GM18870 (cell line): ENCODE measurements at regions not wholly inside any gene's neighbourhood (a gene's known extent, or its start where the extent isn't known, plus 50 kb on each side); places are given as distances from the start of the nearest gene placed in this dataset.

Experiments
- ATAC-seq: cut with Tn5 transposase; IDR thresholded peaks from one replicate; pipeline ENCODE4 v1.9.1; 2021; ENCODE audit warnings: moderate library complexity; ENCODE audit not compliant: unreplicated experiment

GRCh38 chr11:116698080-116698479 lies 74.7 kb downstream of the BUD13 start:
- no peak for ATAC-seq

- no peak for ATAC-seq
Measured at GRCh38 chr11:116697639-116698038, 75.1 kb downstream of the BUD13 start.

GRCh38 chr11:116697011-116697410 lies 75.8 kb downstream of the BUD13 start:
- no peak for ATAC-seq

GRCh38 chr11:116696381-116696941 lies 76.3 kb downstream of the BUD13 start:
- no peak for ATAC-seq

- no peak for ATAC-seq
Measured at GRCh38 chr11:116695657-116696254, 77.0 kb downstream of the BUD13 start.

GRCh38 chr11:116694815-116695590 lies 77.8 kb downstream of the BUD13 start:
- no peak for ATAC-seq

- no peak for ATAC-seq
Measured at GRCh38 chr11:116694349-116694725, 78.5 kb downstream of the BUD13 start.

GRCh38 chr11:116693593-116694348 lies 79.0 kb downstream of the BUD13 start:
- no peak for ATAC-seq

GRCh38 chr11:116693102-116693570 lies 79.7 kb downstream of the BUD13 start:
- no peak for ATAC-seq

- ATAC-seq, result no peak
Measured at GRCh38 chr11:116692318-116693101, 80.3 kb downstream of the BUD13 start.

GRCh38 chr11:116691771-116692177 lies 81.0 kb downstream of the BUD13 start:
- no peak for ATAC-seq

- ATAC-seq, result no peak
Measured at GRCh38 chr11:116690611-116691010, 82.2 kb downstream of the BUD13 start.

- ATAC-seq, result no peak
Measured at GRCh38 chr11:116689413-116690127, 83.2 kb downstream of the BUD13 start.

- no peak for ATAC-seq
Measured at GRCh38 chr11:116688202-116688540, 84.6 kb downstream of the BUD13 start.

- ATAC-seq, result no peak
Measured at GRCh38 chr11:116687458-116688201, 85.2 kb downstream of the BUD13 start.

GRCh38 chr11:116686866-116687265 lies 85.9 kb downstream of the BUD13 start:
- ATAC-seq, result no peak

- no peak for ATAC-seq
Measured at GRCh38 chr11:116683982-116684381, 88.8 kb downstream of the BUD13 start.

GRCh38 chr11:116680349-116681125 lies 92.2 kb downstream of the BUD13 start:
- no peak for ATAC-seq

GRCh38 chr11:116678887-116679286 lies 93.9 kb downstream of the BUD13 start:
- no peak for ATAC-seq
